C4-2B (cell line): ENCODE measurements at regions not wholly inside any gene's neighbourhood (a gene's known extent, or its start where the extent isn't known, plus 50 kb on each side); places are given as distances from the start of the nearest gene placed in this dataset.

Experiments
- ZFX ChIP-seq: fragments of 450-650 bp; IDR thresholded peaks from 2 replicates; pipeline ENCODE4 v1.6.1; 2017
- TF ChIP-seq, protein P1 (sequence below): fragments of 450-650 bp; conservative IDR thresholded peaks from 2 replicates; pipeline ENCODE4 v1.5.1; 2017; ENCODE audit warnings: mild to moderate bottlenecking

DNA sequence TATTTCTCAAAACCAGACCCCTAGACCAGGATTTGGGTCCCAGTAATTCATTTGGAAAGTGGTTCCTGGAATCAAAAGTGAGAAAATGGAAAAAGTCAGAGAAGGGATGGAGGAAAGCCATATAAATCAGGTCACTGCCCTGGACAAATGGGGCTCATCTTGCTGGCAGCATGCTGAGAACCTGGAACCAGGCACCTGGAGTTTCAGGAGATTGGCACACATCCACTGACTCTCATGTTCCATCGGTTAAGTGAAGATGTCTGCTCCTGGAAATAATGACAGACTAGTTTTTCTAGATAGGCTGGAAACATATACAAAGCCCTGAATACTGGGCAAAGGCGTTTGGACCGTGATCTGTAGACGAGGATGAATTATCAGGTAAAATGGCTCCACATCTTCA, 163.6 kb upstream of the HS3ST1 start:
- TF ChIP-seq, protein P1, sequence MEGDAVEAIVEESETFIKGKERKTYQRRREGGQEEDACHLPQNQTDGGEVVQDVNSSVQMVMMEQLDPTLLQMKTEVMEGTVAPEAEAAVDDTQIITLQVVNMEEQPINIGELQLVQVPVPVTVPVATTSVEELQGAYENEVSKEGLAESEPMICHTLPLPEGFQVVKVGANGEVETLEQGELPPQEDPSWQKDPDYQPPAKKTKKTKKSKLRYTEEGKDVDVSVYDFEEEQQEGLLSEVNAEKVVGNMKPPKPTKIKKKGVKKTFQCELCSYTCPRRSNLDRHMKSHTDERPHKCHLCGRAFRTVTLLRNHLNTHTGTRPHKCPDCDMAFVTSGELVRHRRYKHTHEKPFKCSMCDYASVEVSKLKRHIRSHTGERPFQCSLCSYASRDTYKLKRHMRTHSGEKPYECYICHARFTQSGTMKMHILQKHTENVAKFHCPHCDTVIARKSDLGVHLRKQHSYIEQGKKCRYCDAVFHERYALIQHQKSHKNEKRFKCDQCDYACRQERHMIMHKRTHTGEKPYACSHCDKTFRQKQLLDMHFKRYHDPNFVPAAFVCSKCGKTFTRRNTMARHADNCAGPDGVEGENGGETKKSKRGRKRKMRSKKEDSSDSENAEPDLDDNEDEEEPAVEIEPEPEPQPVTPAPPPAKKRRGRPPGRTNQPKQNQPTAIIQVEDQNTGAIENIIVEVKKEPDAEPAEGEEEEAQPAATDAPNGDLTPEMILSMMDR = no peak
- TF ChIP-seq ZFX = no peak
